Iris pigment epithelial cell (primary cell): ENCODE measurements at regions not wholly inside any gene's neighbourhood (a gene's known extent, or its start where the extent isn't known, plus 50 kb on each side); places are given as distances from the start of the nearest gene placed in this dataset.
A peak's percentile ranks its signal among the peaks of the same experiment; 100 is the strongest.

Source experiments
- DNase-seq: peaks from one replicate; pipeline ENCODE4 v3.0.0-alpha.2; 2011; ENCODE audit warnings: low read depth

GRCh38 chr20:22226849-22227700, 357.3 kb downstream of the FOXA2 start:
- DNase-seq = no peak

GRCh38 chr20:22223236-22223635, 361.1 kb downstream of the FOXA2 start:
- DNase-seq = no peak

GRCh38 chr20:22217712-22218352, 366.5 kb downstream of the FOXA2 start:
- DNase-seq = no peak

- DNase-seq = no peak
Observed at GRCh38 chr20:22216984-22217383, 367.4 kb downstream of the FOXA2 start.

- DNase-seq = no peak
Observed at GRCh38 chr20:22214296-22214695, 370.1 kb downstream of the FOXA2 start.

- no peak for DNase-seq
Observed at GRCh38 chr20:22213271-22213670, 371.1 kb downstream of the FOXA2 start.

- DNase-seq = no peak
Observed at GRCh38 chr20:22207280-22207679, 377.1 kb downstream of the FOXA2 start.

GRCh38 chr20:22204801-22205200, 379.6 kb downstream of the FOXA2 start:
- no peak for DNase-seq

- no peak for DNase-seq
Observed at GRCh38 chr20:22182148-22182547, 402.2 kb downstream of the FOXA2 start.

- DNase-seq = no peak
Observed at GRCh38 chr20:22180244-22180643, 404.1 kb downstream of the FOXA2 start.

- no peak for DNase-seq
Observed at GRCh38 chr20:22160101-22160652, 424.2 kb downstream of the FOXA2 start.

- no peak for DNase-seq
Observed at GRCh38 chr20:22159276-22159675, 425.1 kb downstream of the FOXA2 start.

- DNase-seq = no peak
Observed at GRCh38 chr20:22127587-22127986, 422.1 kb downstream of the PAX1 start.

- peak; percentile 3 for DNase-seq
Observed at GRCh38 chr20:22106308-22106938, 401.0 kb downstream of the PAX1 start.

GRCh38 chr20:22101606-22102005, 396.1 kb downstream of the PAX1 start:
- no peak for DNase-seq

GRCh38 chr20:22100686-22101085, 395.2 kb downstream of the PAX1 start:
- no peak for DNase-seq

GRCh38 chr20:22099348-22099747, 393.9 kb downstream of the PAX1 start:
- no peak for DNase-seq

- DNase-seq = no peak
Observed at GRCh38 chr20:22098511-22098910, 393.0 kb downstream of the PAX1 start.

GRCh38 chr20:22093122-22093521, 387.7 kb downstream of the PAX1 start:
- DNase-seq = no peak

GRCh38 chr20:22088882-22089281, 383.4 kb downstream of the PAX1 start:
- DNase-seq = no peak

GRCh38 chr20:22080985-22081384, 375.5 kb downstream of the PAX1 start:
- no peak for DNase-seq

GRCh38 chr20:22074635-22075034, 369.2 kb downstream of the PAX1 start:
- DNase-seq = no peak

- DNase-seq = no peak
Observed at GRCh38 chr20:22071841-22072240, 366.4 kb downstream of the PAX1 start.
